GM21786 (cell line): ENCODE measurements at regions not wholly inside any gene's neighbourhood (a gene's known extent, or its start where the extent isn't known, plus 50 kb on each side); places are given as distances from the start of the nearest gene placed in this dataset.
"Not testable (repeated sequence)": the region's sequence is repeated elsewhere in the genome, so short reads cannot be mapped to it uniquely, and the experiment has no call there.

ENCODE experiments used
- ATAC-seq: cut with Tn5 transposase; IDR thresholded peaks from one replicate; pipeline ENCODE4 v1.9.1; 2021; ENCODE audit not compliant: unreplicated experiment

DNA sequence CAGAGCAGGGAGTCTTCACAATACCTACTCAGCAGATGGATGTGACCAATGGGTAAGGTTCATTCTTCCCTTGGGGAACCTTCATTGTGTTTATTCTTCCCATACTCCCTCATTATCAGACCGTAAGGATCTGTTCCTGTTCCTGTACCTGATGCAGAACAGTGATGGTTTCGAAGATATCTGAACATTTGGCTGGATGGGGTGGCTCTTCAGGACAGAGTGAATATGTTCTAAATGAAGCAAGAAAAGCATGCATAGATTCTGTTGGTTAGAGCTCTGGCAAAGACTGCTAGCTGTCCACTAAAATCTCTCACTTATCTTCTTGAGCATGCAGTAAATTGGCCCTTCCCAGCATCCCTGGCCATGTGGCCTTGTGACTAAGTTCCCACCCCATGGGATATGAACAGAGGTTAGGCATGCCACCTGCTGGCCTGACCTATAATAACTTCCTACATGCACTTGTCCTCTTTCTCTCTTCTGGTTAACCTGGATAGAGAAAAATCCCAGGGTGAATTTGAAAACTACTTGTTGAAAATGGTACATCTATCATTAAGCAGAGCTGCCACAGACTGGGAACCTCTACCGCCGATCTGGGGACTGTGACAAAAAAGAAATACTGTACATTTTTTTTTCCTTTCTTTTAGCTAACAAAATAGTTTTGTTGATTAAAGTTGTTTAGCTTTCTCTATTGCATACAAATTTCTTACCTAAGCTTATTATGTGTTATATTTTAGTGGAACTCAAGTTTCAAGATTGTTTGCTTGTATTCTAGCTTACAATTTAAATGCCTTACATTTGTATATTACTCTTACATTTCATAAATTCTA is 60.0 kb upstream of the BANK1 start:
- ATAC-seq: peak; percentile 97

DNA sequence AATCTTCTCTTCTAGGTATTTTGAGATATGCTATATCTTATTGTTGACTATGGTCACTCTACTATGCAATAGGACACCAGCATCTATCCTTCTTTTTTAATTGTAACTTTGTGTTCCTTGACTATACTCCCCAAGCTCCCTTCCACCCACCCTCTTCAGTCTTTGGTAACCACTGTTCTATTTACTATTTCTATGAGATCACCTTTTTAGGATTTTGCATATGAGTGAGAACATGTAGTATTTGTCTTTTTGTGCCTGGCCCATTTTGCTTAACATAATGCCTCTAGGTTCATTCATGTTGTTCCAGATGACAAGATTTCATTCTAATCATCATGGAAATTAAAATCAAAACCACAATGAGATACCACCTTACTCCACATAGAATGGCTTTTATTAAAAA is 63.3 kb upstream of the BANK1 start:
- no peak for ATAC-seq

DNA sequence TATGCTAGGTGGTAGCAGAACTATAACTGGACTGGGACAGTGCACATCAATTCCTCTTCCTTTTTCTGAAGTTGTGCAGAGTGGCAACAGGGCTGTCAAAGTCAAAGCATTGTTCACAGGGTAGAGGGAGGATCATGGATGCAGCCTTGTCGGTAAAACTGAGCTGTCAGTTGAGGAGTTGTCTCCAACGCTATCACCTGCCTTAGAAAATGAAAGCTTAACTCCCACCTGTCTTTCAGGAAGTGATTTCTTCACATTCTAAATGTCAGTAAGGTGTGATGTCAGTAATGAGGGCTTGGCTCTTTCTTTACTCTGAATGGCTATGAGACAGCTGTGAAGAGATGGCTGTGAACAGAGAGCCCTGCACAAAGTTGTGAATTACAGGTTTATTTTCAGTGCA is 66.4 kb upstream of the BANK1 start:
- no peak for ATAC-seq

DNA sequence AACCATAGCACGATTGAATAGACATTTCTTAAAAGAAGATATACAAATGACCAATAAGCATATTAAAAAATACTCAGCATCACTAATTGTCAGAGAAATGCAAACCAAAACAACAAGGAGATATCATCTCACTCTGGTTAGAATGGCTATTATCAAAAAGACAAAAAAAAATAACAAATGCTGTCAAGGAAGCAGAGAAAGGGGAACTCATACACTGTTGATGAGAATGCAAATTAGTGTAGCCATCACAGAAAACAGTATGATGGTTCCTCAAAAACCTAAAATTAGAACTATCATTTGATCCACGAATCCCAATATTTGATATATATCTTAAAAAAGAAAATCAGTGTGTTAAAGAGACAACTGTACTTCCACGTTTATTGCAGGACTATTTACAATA is 71.7 kb upstream of the BANK1 start:
- no peak for ATAC-seq

DNA sequence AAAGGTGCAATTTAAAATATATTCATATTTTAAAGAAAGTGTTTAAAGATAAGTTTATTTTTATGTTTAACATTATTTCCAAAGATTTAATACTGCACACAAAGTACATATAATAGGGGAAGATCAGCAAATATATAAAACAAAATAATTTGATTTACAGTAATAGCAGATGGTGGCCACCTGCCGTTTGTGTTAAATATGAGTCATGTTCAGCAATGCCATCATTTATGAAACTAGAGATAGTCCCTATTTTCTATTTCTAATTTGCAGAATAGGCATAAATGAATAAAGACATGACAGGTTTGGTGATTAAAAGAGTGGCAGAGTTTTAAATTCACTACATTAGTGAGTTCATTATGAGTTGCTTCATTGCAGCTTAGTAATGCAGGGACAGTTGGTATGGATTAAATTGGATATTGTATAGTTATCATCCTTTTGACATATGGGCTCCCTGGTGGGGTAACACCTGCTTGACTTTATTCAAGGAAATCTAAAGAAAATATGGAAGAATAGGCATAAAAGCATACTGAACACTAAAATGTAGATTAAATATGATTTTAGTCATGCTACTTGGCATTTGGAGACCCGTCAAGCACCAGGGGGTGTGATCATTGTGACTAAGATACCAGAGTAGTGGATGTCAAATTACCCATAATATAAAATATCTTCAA is 78.8 kb upstream of the BANK1 start:
- ATAC-seq: no peak

DNA sequence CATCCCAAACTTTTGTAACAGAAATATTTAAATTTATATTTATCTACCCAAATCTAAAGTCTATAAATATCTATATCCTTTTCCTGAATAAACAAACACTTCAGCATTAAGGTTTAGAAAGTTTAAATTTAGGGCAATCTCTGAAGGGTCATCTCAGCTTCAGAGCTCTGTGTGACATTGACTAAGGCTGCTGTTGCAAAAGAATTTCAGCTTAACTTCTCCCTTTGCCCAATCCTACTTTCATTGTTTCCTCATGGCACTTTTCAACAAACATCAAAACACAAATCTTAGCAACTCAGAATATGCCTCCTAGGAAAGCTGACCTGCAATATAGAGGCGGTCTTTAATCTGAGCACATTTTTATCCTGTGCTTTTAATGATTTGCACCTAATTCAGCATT is 79.7 kb upstream of the BANK1 start:
- ATAC-seq: no peak

DNA sequence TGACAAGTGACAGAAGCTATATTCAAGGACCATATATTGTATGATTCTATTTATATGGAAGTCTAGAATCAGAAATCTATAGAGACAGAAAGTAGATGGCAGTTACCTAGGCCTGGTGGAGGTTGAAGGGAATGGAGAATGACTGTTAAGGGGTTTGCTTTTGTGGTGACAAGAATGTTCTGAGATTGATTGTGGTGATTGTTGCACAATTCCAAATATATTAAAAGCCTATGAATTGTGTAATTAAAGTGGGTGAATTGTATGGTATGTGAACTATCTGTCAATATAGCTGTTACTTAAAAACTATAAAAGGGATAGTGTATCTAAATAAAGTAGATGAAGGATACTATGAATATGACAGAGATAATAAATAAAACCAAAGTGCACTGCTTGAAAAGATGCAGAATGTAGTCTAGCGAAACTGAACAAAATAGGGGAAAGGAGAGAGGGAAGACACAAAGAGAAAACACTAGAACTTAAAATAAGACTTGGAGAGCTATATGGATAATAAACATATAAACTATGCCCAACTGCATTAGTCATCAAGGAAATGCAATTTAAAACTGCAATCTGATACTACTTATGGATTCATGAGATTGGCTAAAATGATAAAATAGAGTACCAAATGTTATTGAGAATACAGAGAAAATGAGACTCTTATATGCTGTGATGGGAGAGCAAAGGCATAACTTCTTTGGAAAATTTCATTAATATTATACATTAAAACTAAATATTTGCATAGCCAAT is 82.1 kb upstream of the BANK1 start:
- ATAC-seq: no peak

DNA sequence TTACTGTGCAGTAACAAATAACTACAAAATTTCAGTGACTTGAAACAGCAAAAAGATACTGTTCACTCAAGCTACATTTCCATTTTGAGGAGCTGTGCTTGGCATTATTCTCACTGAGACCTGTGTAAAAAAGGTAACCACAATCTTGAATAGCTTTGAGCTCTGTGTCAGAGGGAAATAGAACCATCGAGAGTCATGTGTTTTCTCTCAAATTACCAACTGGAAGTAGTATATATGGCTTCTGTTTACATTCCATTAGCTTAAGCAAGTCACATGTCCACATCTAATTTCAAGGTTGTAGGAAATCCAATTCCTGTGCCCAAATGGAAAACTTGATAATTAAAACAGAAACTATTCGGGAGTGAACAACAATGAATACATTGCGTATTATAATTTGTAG is 82.9 kb upstream of the BANK1 start:
- no peak for ATAC-seq

DNA sequence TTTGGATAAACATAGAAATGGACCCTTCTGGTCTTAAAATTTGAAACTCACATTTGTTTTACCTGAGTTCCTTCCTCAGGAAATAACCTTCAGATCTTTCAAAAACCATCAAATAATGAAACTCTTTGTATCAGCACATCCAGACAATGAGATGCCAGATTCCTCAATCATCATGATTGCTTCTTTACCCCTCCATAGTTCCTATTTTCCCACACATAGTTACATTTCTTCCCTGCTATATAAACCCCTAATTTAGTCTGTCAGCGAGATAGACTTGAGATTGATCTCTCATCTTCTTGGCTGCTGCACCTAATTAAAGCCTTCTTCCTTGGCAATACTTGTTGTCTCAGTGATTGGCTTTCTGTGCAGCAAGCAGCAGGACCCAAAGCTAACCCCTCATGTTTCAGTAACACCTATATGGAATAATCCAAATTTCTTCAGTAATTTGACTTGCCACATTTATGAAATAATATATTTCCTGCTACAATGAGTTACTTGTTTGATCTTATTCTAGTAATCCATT is 83.9 kb upstream of the BANK1 start:
- no peak for ATAC-seq

DNA sequence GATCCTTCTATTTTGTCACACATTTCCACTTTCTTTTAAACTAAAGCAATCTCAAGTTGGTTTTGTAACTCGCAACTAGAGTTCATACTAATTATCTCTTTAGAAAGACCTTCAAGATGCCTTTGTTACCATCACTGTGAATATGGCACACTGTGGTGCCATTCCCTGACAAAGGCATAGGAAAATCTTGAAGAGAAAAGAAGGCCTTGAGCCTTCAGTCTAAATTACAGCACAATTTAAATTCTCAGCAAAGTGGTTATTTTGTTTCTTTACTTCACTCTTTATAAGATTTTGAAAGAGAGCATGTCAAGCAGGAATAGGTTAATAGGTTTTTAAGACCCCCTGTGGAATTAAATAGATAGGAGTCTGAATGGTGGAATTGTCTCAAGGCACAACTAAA is 89.0 kb upstream of the BANK1 start:
- ATAC-seq: no peak

DNA sequence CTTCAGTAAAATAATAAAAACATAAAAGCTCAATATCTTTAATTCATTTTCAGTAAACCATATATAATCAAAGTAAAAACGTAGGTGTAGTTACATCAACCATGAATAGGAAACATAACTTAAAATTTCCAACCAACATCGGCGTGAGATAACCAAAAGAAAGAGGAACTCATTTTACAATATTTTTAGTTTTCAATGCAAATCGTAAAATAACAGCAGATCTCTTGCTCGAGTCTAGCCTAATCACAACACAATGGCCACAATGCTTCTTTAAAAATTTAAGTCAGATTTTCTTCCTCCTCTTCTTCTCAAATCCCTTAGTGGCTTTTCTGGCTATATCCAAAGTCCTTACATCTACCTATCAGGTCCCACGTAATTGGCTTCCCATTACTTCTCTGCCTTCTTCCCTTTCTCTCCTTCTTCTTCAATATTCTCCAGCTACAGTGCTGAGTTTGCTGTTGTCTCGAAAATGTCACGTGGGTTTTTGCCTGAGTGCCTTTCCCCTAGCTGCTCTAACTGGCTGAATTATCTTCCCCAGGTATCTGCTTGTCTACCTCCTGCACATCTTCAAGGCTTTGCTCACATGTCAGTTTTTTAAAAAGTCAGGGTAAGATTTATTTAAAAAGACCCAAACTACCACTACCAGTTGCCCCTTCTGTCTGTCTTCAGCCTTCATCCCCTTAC is 90.9 kb upstream of the BANK1 start:
- ATAC-seq: no peak

DNA sequence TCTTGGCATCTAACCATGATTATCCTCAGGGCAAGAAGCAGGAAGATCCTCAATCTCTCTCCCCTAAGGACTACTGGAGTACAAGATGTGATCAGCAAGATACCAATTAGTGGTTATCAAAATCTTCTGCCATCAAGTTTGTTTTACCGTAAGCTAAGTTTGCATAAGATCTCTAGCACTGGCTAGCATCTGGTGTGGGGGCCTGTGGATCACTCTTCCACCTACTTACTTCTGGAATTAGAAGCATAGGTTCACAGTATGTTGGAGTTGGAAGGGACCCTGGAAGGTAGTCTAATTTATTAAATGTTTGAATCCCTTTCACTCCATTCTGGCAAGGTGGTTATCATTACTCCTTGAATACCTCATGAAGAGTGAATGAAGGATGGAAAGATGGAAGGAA is 93.3 kb upstream of the BANK1 start:
- ATAC-seq: no peak

DNA sequence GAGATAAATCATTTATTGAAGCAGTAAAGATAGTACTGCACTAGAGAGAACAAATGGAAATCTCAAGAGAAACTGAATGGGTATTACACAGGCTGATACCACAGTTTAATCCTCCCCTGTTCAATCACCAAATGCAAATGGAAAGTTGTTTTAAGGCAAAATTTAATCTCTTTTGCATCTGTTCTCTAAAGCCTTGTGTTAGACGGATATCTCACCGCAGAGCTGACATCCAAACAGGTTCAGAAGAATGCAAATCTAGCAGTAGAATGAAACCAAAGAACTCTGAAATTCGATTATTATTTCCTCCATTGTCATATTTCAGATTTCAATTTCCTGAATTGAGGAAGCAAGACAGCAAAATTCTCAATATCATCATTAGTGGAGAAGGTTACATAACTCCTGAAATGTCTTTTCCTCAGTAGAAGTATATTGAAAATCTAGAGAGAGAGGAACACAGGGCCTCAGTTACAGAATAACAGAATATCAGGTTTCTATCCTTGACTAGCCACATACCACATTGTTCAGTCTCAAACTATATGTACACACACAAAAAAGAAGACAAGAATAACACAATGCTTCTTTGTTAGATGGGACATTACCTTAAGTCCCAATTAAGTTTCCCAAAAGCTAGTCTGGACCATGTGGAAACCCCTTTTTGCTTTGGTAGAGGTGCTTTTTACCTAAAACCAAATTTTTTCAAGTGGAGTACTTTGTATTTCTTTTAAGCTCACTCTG is 94.1 kb upstream of the BANK1 start:
- ATAC-seq: no peak

DNA sequence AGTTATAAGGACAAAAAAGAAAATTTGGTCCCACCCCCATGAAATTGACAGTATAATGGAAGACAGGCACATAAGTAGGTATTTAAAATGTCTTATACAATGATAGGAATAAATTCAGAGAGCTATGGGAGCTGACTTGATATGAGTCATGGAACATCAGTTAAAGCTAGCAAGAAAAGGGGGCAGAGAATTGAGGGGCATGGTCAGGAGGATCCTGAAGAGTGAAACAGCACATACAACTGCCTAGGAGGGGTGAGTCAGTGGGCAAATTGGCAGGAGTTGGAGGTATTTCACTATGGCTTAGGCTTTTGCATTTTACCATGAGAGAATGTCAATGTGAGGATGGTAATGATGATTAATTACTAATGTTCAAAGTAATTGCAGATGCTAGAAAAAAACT is 95.4 kb upstream of the BANK1 start:
- no peak for ATAC-seq

DNA sequence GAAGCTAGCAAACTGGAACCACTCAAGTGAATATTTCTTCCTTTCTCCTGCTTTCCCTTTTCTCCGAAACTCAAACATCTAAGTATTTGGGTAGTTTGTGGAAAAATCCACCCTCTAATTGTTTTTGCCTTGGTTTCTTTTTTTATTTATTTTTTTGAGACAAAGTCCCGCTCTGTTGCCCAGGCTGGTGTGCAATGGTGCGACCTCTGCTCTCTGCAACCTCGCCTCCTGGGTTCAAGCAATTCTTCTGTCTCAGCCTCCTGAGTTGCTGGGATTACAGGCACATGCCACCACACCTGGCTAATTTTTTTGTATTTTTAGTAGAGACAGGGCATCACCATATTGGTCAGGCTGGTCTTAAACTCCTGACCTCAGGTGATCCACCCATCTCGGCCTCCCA is 96.1 kb upstream of the BANK1 start:
- ATAC-seq: not testable (repeated sequence)

DNA sequence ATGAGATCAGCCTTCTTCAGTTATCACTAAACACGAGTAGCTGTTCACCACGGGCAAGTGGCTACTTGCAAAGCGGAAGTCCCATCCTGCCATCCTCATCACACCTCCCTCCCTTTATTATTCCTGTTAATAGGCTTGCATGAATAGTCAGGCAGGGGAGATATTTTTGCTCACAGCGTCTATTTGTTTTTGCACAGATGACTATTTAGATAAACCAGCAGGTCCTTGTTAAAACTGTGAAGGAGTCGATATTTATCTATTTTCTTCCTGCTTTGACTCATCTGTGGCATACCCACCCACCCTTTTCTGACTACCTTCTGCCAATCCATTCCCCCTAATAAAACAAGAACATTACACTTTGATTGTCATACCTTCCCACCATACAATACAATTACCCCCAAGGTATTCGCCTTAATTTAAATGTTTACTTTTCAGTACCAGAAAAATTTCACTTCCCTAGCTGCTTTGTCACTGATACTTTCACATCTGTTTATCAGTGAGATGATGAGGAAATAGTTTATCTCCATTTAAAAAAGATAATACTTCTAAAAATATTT is 96.6 kb upstream of the BANK1 start:
- ATAC-seq: peak; percentile 70

DNA sequence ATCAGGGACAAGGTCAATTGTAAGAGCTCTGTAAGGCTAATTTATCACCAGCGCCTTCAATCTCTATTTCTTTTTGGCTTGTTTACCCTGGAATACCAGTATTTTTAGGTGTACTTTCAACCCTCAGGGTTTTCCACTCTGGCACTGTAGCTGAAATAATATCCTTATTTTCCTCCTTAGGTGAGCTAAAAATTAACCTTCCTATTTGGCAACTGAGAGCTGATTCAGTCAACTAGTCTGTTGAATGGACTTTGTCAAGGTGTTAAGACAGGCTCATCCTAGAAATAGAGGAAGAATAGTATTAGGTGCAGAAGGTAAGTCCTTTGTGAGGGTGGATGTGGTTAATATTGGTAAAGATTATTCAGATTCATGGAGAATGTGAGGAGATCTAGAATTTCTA is 101.3 kb upstream of the BANK1 start:
- ATAC-seq: no peak

DNA sequence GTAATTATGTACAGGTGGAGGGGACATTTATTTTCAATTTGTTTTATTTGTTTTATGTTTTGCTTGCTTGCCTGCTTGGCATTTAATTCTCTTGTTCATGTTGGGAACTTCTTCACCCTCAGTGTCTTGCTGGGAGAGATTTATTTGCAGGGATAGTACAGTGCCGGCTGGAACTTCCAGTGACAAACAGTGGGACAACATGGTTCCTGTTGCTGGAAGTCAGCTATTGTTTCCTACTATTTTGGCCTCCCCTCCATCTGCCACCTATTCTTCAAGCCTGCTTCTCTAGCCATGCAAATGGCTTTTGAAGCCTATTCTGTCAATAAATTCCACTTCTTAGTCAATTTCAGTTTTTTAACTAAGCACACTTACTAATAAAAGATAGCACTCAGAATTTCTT is 105.4 kb upstream of the BANK1 start:
- no peak for ATAC-seq

DNA sequence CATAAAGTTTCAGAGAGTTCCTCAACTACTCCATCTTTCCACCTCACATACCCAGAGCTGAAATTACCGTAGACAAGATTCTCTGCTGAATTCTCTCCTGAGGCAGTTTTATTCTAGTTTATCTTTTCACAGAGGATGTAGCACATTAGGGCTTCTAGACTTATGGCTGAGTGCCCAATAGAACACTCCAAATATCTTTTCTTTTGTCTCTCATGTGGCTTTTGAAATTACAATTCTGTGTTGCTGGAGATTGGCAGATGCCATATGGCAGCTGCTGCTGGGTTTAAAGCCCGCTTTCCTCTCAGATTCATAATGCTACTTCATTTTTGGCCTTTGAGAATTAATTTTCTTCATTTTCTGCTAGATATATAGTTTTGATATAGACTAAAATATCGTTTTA is 107.6 kb upstream of the BANK1 start:
- ATAC-seq: no peak

DNA sequence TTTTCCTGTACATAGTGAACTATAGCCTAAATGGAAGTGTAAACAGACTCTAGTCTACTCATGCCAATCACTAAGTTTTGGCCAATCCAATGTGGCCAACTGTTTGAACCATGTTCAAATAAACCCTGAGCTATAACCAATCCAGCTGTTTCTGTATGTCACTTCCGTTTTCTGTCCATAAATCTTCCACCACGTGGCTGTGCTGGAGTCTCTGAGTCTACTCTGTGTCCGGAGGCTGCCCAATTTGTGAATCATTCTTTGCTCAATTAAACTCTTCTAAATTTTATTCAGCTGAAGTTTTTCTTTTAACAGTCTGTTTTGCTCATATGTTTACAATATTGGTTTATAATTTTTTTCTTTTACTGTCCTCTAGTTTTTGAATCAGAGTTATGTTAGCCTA is 112.3 kb upstream of the BANK1 start:
- no peak for ATAC-seq
